Heart left ventricle (tissue), 16 donors: ENCODE measurements at regions not wholly inside any gene's neighbourhood (a gene's known extent, or its start where the extent isn't known, plus 50 kb on each side); places are given as distances from the start of the nearest gene placed in this dataset.

ENCODE experiments used
- ATAC-seq, 4 donors: fragments of 200-7000 bp; cut with Tn5 transposase; one replicate each; pipeline ENCODE4 v1.9.1; 2020 to 2022; ENCODE audit warnings: moderate library complexity in 4 of 4, mild to moderate bottlenecking in 3 of 4, moderate number of reproducible peaks in 1 of 4
- DNase-seq, 5 donors: peaks; one replicate each; pipeline ENCODE4 v3.0.0-alpha.2; 2020
- H3K27ac ChIP-seq, 12 donors: fragments of 200-600 bp; sonication (generic) in 4 of 12; one replicate each; pipeline versions ENCODE4 v1.5.0 to v1.8.0; 2016 to 2022; ENCODE audit warnings: mild to moderate bottlenecking in 2 of 12
- H3K27me3 ChIP-seq, 9 donors: fragments of 200-600 bp; sonication (generic) in 2 of 9; one replicate each; pipeline versions ENCODE4 v1.5.1 to v1.8.0; 2016 to 2022; ENCODE audit warnings: mild to moderate bottlenecking in 3 of 9
- H3K36me3 ChIP-seq, 9 donors: fragments of 200-600 bp; sonication (generic) in 2 of 9; one replicate each; pipeline versions ENCODE4 v1.5.0 to v1.8.0; 2018 to 2022; ENCODE audit warnings: mild to moderate bottlenecking in 2 of 9
- H3K4me1 ChIP-seq, 12 donors: fragments of 200-600 bp; sonication (generic) in 4 of 12; one replicate each; pipeline versions ENCODE4 v1.5.0 to v1.8.0; 2016 to 2022; ENCODE audit warnings: mild to moderate bottlenecking in 3 of 12
- H3K4me3 ChIP-seq, 12 donors: fragments of 200-600 bp; sonication (generic) in 4 of 12; one replicate each; pipeline versions ENCODE4 v1.5.0 to v1.8.0; 2017 to 2022; ENCODE audit warnings: mild to moderate bottlenecking in 9 of 12, moderate library complexity in 4 of 12
- H3K9me3 ChIP-seq, 12 donors: fragments of 200-600 bp; sonication (generic) in 4 of 12; one replicate each; pipeline versions ENCODE4 v1.5.0 to v1.8.0; 2016 to 2022; ENCODE audit warnings: mild to moderate bottlenecking in 1 of 12
- POLR2A ChIP-seq, 2 donors: fragments of 450-650 bp; IDR thresholded peaks; one replicate each; pipeline ENCODE4 v1.6.1; 2017; ENCODE audit warnings: antibody characterized with exemption in 2 of 2, mild to moderate bottlenecking in 2 of 2, moderate library complexity in 2 of 2
- WGBS, 4 donors: extraction: QIAGEN DNeasy Blood & Tissue Kit in 2 of 4; methylation state at CpG; one replicate each; pipeline versions ENCODE4 v1.1.5 to v1.1.7; 2013 to 2018; 5-methylcytosine and 5-hydroxymethylcytosine counted together
- intact Hi-C, 10 donors: fragments of 100-400 bp; cut with DNase I; formaldehyde crosslinking; loops; one replicate each; pipeline versions ENCODE4 v1.11.1 to v1.14.2; 2022
- TF ChIP-seq, protein P1 (sequence below), 12 donors: fragments of 200-600 bp; sonication (generic) in 4 of 12; IDR thresholded peaks; one replicate each; pipeline versions ENCODE4 v1.5.0 to v1.8.0; 2018 to 2022; ENCODE audit warnings: antibody characterized with exemption in 12 of 12, mild to moderate bottlenecking in 5 of 12
- donor health status: ischemic (EF 13 %, LVEDD 7.1; RV severe dilation, severe dysfunction).
- donor health status: healthy with polysubstance abuse.
- donor health status: DM: no; HTN: yes; CAD: no.
- donor health status: DM: no; HTN: no; CAD: no.
- donor health status: ischemic (EF 25% LVEDD 6.9; RV normal size, moderate dysfunction).
- donor health status: ischemic (EF 25% LVEDD 5.7; RV mildly dilated, moderate dysfunction).
- donor health status: healthy.
- donor health status: DM: yes; HTN: yes; CAD: no.
- donor health status: ischemic (EF 35%, LVEDD 5.7; RV mildly dilated, moderate dysfunction).
- donor health status: nonischemic (EF 11% LVEDD 7.7; RV severe dilation, severe dysfunction).
- donor health status: DM: yes; HTN: yes; CAD: no.
- donor health status: PGD.
- donor health status: ischemic (EF 29% LVEDD 5.4; RV normal size, mild dysfunction).
- donor health status: nonischemic (EF 23%, LVEDD 6.1; RV moderate dilation, normal function).

DNA sequence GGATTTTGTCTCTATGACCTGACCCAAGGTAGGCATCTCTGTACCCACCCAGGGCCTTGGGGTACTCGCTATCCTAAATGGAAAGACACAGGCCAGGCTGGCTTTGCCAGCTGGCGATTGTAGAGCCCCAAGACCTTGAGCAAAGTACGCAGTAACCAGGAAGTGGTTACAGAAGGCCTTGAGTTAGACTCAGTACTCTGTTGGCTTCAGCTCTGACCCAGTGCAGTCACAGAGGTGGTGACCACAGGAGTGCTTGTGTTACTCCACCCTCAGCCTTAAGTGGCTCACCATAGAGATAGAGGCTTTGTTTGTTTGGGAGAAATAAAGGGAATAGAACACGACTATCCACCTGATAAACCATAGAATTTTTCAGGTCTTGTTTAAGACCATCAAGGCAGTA is 880.5 kb upstream of the POU3F4 start:
- ATAC-seq (no peak), DNase-seq (no peak)
- WGBS, 4 donors, result 50 to 66% (median 57%) methylated on average over 4 of the region's 4 CpGs
- intact Hi-C loops, result no loop called here
- Histone ChIP-seq H3K36me3 (no peaks in the 10 kb centered on the region), H3K4me1 (no peaks in the 10 kb centered on the region), H3K4me3 (no peak overlapping the region), H3K27me3 (no peaks in the 10 kb centered on the region), H3K9me3 (peaks cover 0 to 15% (median 0%) of the 10 kb centered on the region in 12 donors), H3K27ac (no peak overlapping the region)
- TF ChIP-seq, protein P1, sequence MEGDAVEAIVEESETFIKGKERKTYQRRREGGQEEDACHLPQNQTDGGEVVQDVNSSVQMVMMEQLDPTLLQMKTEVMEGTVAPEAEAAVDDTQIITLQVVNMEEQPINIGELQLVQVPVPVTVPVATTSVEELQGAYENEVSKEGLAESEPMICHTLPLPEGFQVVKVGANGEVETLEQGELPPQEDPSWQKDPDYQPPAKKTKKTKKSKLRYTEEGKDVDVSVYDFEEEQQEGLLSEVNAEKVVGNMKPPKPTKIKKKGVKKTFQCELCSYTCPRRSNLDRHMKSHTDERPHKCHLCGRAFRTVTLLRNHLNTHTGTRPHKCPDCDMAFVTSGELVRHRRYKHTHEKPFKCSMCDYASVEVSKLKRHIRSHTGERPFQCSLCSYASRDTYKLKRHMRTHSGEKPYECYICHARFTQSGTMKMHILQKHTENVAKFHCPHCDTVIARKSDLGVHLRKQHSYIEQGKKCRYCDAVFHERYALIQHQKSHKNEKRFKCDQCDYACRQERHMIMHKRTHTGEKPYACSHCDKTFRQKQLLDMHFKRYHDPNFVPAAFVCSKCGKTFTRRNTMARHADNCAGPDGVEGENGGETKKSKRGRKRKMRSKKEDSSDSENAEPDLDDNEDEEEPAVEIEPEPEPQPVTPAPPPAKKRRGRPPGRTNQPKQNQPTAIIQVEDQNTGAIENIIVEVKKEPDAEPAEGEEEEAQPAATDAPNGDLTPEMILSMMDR (IDR thresholded peaks at IDR 0.05), result no peak
- no peak for TF ChIP-seq POLR2A (IDR thresholded peaks at IDR 0.05)

DNA sequence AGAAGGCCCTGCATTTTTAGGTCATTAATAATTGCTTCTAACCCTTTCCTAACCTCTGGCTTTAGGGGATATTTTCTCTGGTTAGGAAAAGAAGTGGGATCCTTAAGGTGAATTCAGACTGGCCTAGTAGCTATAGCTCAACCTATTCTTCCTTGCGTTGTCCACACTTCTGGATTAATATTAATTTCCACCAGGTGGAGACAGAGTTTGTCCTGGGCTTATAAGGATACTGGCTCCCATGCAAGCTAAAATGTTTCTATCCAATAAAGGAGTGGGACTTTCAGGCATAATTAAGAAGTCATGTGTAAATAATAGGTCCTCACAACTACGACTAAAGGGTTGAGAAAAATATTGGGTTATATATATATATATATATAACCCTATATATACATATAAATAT is 860.0 kb upstream of the POU3F4 start:
- Histone ChIP-seq H3K36me3 (no peaks in the 10 kb centered on the region), H3K27ac (no peak overlapping the region), H3K27me3 (no peaks in the 10 kb centered on the region), H3K4me1 (no peaks in the 10 kb centered on the region), H3K4me3 (no peak overlapping the region), H3K9me3 (no peaks in the 10 kb centered on the region)
- intact Hi-C loops, result no loop called here
- 69 to 90% (median 82%) methylated on average over 2 of the region's 2 CpGs for WGBS, 4 donors
- no peak for ATAC-seq
- no peak for DNase-seq
- TF ChIP-seq, protein P1 (IDR thresholded peaks at IDR 0.05), result no peak
- TF ChIP-seq POLR2A (IDR thresholded peaks at IDR 0.05), result no peak

DNA sequence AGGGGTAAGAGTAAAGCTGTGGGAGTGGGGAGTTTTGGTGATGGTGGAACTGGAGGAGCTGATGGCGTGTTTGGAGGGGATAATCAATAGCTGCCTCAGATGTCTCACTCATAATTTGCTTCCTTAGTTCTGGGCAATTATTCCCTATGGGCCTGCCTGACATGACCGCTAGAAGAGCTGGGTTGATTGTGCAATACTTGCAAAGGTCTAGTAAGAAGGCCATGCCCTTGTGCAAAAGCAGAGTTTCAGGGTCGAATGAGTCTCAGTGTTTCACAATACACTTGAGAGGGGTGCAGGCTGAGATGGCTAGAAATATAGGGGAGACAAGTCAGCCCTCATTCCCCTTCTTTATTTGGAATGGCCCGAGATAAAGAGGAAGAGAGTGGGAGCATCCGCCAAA is 858.4 kb upstream of the POU3F4 start:
- ATAC-seq (no peak), DNase-seq (no peak)
- no peak for TF ChIP-seq POLR2A (IDR thresholded peaks at IDR 0.05)
- TF ChIP-seq, protein P1 (IDR thresholded peaks at IDR 0.05), result no peak
- H3K9me3 ChIP-seq, result no peaks in the 10 kb centered on the region
- H3K36me3 ChIP-seq, result no peaks in the 10 kb centered on the region
- H3K4me1 ChIP-seq, result no peaks in the 10 kb centered on the region
- no peaks in the 10 kb centered on the region for H3K27me3 ChIP-seq
- WGBS, 4 donors, result 63 to 83% (median 75%) methylated on average over 5 of the region's 5 CpGs
- intact Hi-C loops, result no loop called here
- H3K27ac ChIP-seq, result no peak overlapping the region
- no peak overlapping the region for H3K4me3 ChIP-seq

DNA sequence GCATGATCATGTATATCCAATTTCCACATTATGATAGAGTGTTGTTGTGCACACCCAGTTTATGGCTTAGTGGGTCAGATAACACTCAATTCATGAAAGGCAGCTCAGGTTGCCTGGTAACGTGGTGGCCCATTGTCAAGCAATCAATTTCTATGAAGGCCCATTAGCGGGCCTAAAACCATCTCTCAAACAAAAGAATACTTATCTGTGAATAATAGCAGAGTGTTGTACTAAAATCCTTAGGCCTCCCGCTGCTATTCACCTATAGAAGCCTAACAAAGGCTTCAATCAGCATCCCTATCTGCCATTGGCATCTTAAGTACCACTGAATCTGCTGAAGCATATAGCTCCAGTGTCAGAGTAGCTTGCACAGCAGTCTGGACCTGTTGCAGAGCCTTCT is 849.6 kb upstream of the POU3F4 start:
- ATAC-seq (no peak), DNase-seq (no peak)
- Histone ChIP-seq H3K4me3 (no peak overlapping the region), H3K27ac (no peak overlapping the region), H3K9me3 (no peaks in the 10 kb centered on the region), H3K27me3 (no peaks in the 10 kb centered on the region), H3K36me3 (no peaks in the 10 kb centered on the region), H3K4me1 (no peaks in the 10 kb centered on the region)
- TF ChIP-seq POLR2A (IDR thresholded peaks at IDR 0.05), result no peak
- TF ChIP-seq, protein P1 (IDR thresholded peaks at IDR 0.05), result no peak
- WGBS, 4 donors, result 30 to 67% (median 49%) methylated on average over 3 of the region's 3 CpGs
- intact Hi-C loops, result no loop called here
